Coronary artery (tissue), 2 donors: ENCODE measurements at regions not wholly inside any gene's neighbourhood (a gene's known extent, or its start where the extent isn't known, plus 50 kb on each side); places are given as distances from the start of the nearest gene placed in this dataset.

Experiments used
- DNase-seq: peaks from one replicate; pipeline ENCODE4 v3.0.0-alpha.2; 2017; ENCODE audit warnings: low spot score
- H3K27ac ChIP-seq, 2 donors: fragments of 200-600 bp; sonication (generic); one replicate each; pipeline ENCODE4 v1.5.1; 2016 to 2019
- H3K4me3 ChIP-seq: fragments of 200-600 bp; sonication (generic); 2 replicates; pipeline ENCODE4 v1.5.1; 2016; ENCODE audit warnings: mild to moderate bottlenecking, moderate library complexity
- CTCF ChIP-seq: fragments of 200-600 bp; sonication (generic); IDR thresholded peaks from one replicate; pipeline ENCODE4 v1.5.1; 2019; ENCODE audit warnings: antibody characterized with exemption

GRCh38 chr2:191488135-191488534, 189.8 kb upstream of the NABP1 start:
- Histone ChIP-seq H3K4me3 (no peak overlapping the region), H3K27ac (no peak overlapping the region)
- TF ChIP-seq CTCF = no peak
- DNase-seq = no peak

GRCh38 chr2:191489177-191489576, 188.8 kb upstream of the NABP1 start:
- Histone ChIP-seq H3K27ac (no peak overlapping the region), H3K4me3 (no peak overlapping the region)
- no peak for DNase-seq
- TF ChIP-seq CTCF = no peak

- Histone ChIP-seq H3K4me3 (no peak overlapping the region), H3K27ac (no peak overlapping the region)
- no peak for TF ChIP-seq CTCF
- DNase-seq = no peak
Observed at GRCh38 chr2:191496838-191497237, 181.1 kb upstream of the NABP1 start.

- TF ChIP-seq CTCF = no peak
- H3K27ac ChIP-seq = no peak overlapping the region
- no peak overlapping the region for H3K4me3 ChIP-seq
- no peak for DNase-seq
Observed at GRCh38 chr2:191497822-191498221, 180.1 kb upstream of the NABP1 start.

- Histone ChIP-seq H3K4me3 (no peak overlapping the region), H3K27ac (no peak overlapping the region)
- DNase-seq = no peak
- TF ChIP-seq CTCF = no peak
Observed at GRCh38 chr2:191499050-191499449, 178.9 kb upstream of the NABP1 start.

- Histone ChIP-seq H3K27ac (no peak overlapping the region), H3K4me3 (no peak overlapping the region)
- no peak for TF ChIP-seq CTCF
- DNase-seq = no peak
Observed at GRCh38 chr2:191499874-191500565, 177.9 kb upstream of the NABP1 start.

GRCh38 chr2:191500566-191500883, 177.4 kb upstream of the NABP1 start:
- TF ChIP-seq CTCF = no peak
- no peak for DNase-seq
- no peak overlapping the region for H3K27ac ChIP-seq

More at GRCh38 chr2:191500566-191500883, 177.4 kb upstream of the NABP1 start:
- H3K4me3 ChIP-seq = no peak overlapping the region
